ENCODE measurements at regions not wholly inside any gene's neighbourhood (a gene's known extent, or its start where the extent isn't known, plus 50 kb on each side); places are given as distances from the start of the nearest gene placed in this dataset.

DNA sequence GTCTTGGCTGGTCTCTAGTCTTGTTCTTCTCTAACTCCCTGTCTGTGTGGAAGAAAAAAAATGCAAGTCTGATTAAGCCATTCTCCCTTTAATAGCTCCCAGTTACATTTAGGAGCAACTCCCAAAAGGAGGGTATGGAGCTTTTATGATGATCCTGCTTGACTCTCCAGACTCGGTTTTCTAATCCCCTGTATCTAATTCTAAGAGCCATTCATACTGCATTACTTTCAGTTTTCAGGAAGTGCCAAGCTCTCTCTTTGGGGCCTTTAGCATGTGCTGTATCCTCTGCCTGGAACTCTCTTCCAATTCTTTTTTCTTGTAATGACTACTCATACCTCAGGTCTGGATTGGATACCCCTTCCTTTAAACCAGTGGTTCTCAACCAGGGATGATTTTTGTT lies 219.7 kb upstream of the SPRED2 start:
- no peak overlapping the region for H3K9ac ChIP-seq (ENCODE audit: low read length)
- DNase-seq: no peak
- no peaks in the 10 kb centered on the region for H3K4me1 ChIP-seq (ENCODE audit: control insufficient read depth in 2 of 2, insufficient read depth in 2 of 2, low read length in 2 of 2)
- CTCF ChIA-PET: interaction anchor here (1.6 kb wide), 1 partner anchor 12 kb away, joined by 4 read pairs; no protein-coding TSS in a partner anchor
- Mint-ChIP-seq H3K4me3 (no peak overlapping the region), H3K27me3 (peaks cover 4% of the 10 kb centered on the region), H3K4me1 (peaks cover 4% of the 10 kb centered on the region), H3K9me3 (ENCODE audit: insufficient read depth) (no peaks in the 10 kb centered on the region), H3K27ac (no peak overlapping the region)
- H3K9me3 ChIP-seq (ENCODE audit: control extremely low read depth in 1 of 3, control insufficient read depth in 2 of 3, insufficient read depth in 1 of 3, low read length in 2 of 3): no peaks in the 10 kb centered on the region
- no peaks in the 10 kb centered on the region for H3K27me3 ChIP-seq (replicated peaks in 1 of 4; ENCODE audit: control extremely low read depth in 1 of 4, control insufficient read depth in 3 of 4, insufficient read depth in 4 of 4, low read length in 3 of 4)
- intact Hi-C loops (cut with micrococcal nuclease): no loop called here
- no peaks in the 10 kb centered on the region for H3K36me3 ChIP-seq (replicated peaks in 1 of 2; ENCODE audit: control extremely low read depth in 1 of 2, control insufficient read depth in 1 of 2, extremely low read depth in 1 of 2, insufficient read depth in 2 of 2, low read length in 1 of 2)
- H2AFZ ChIP-seq (ENCODE audit: insufficient read depth, low read depth, low read length, poor library complexity, severe bottlenecking): no peak overlapping the region
- POLR2A ChIA-PET: no interaction called here
- H4K20me1 ChIP-seq (ENCODE audit: control insufficient read depth, insufficient read depth, low read length, poor library complexity, severe bottlenecking): no peaks in the 10 kb centered on the region
- ATAC-seq (ENCODE audit: low read depth): no peak
- no peaks in the 10 kb centered on the region for H3K79me2 ChIP-seq (ENCODE audit: control insufficient read depth, insufficient read depth, low read length)
- no peak for TF ChIP-seq EZH2 (IDR thresholded peaks at IDR 0.05; ENCODE audit: borderline replicate concordance, insufficient read depth, low read depth, low read length, poor library complexity, severe bottlenecking)
- H3K4me2 ChIP-seq (replicated peaks; ENCODE audit: low read depth, low read length, poor library complexity, severe bottlenecking): no peak overlapping the region
- no peak overlapping the region for H3K4me3 ChIP-seq (ENCODE audit: control extremely low read depth in 1 of 5, extremely low read depth in 1 of 5, insufficient read depth in 1 of 5, low read depth in 2 of 5, low read length in 4 of 5)
- WGBS (ENCODE audit: insufficient coverage): 100% methylated on average over 1 of the region's 1 CpG
- no peak overlapping the region for H3K27ac ChIP-seq (ENCODE audit: low read length in 2 of 2)

DNA sequence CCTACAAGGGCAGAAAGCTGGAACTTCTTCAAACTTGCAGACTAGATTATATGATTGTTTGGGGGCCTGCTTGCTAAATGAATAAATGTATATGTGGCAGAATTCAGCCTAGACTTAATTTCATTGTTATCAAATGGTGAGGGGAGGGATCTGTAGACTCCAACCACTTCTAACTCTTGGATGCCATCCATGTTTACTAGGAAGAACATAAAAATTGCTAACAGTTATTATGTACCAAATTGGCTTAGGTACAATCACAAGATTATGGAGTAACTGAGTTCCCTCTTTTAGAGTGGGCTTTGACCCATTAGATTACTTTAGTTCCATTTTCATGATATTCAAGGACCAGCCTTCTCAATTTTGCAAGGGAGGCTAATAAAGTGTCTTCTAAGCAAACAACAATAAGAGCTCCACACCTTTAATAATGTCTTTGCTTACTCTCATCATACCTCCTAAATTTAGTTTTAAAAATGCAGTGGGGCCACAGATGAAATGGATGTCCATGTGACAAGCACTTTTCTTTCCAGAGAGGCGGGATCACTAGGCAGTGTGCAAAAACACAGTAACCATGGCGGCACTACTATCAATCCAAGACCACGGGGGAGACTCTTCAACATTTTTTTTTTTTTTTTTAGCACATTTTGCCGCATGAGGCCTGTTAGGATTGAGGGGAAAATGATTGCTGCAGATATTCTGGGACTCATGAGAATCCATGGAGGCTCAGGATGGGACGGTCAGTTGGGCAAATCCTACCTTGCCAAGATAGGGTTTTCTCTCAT lies 217.6 kb upstream of the SPRED2 start:
- Mint-ChIP-seq H3K4me3 (no peak overlapping the region), H3K4me1 (peaks cover 4% of the 10 kb centered on the region), H3K27ac (no peak overlapping the region), H3K27me3 (no peaks in the 10 kb centered on the region), H3K9me3 (ENCODE audit: insufficient read depth) (no peaks in the 10 kb centered on the region)
- H3K9me3 ChIP-seq (ENCODE audit: control extremely low read depth in 1 of 3, control insufficient read depth in 2 of 3, insufficient read depth in 1 of 3, low read length in 2 of 3): no peaks in the 10 kb centered on the region
- TF ChIP-seq, protein P1, sequence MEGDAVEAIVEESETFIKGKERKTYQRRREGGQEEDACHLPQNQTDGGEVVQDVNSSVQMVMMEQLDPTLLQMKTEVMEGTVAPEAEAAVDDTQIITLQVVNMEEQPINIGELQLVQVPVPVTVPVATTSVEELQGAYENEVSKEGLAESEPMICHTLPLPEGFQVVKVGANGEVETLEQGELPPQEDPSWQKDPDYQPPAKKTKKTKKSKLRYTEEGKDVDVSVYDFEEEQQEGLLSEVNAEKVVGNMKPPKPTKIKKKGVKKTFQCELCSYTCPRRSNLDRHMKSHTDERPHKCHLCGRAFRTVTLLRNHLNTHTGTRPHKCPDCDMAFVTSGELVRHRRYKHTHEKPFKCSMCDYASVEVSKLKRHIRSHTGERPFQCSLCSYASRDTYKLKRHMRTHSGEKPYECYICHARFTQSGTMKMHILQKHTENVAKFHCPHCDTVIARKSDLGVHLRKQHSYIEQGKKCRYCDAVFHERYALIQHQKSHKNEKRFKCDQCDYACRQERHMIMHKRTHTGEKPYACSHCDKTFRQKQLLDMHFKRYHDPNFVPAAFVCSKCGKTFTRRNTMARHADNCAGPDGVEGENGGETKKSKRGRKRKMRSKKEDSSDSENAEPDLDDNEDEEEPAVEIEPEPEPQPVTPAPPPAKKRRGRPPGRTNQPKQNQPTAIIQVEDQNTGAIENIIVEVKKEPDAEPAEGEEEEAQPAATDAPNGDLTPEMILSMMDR (IDR thresholded peaks at IDR 0.05): no peak
- no peak for TF ChIP-seq EZH2 (IDR thresholded peaks at IDR 0.05; ENCODE audit: borderline replicate concordance, insufficient read depth, low read depth, low read length, poor library complexity, severe bottlenecking)
- no peak for ATAC-seq (ENCODE audit: low read depth)
- ChIA-PET CTCF (interaction anchor here (1.4 kb wide), 1 partner anchor 9 kb away, joined by 5 read pairs; no protein-coding TSS in a partner anchor), POLR2A (no interaction called here)
- H3K27ac ChIP-seq (ENCODE audit: low read length in 2 of 2): no peak overlapping the region
- no peaks in the 10 kb centered on the region for H3K79me2 ChIP-seq (ENCODE audit: control insufficient read depth, insufficient read depth, low read length)
- H3K4me1 ChIP-seq (ENCODE audit: control insufficient read depth in 2 of 2, insufficient read depth in 2 of 2, low read length in 2 of 2): no peaks in the 10 kb centered on the region
- no peak overlapping the region for H3K4me3 ChIP-seq (ENCODE audit: control extremely low read depth in 1 of 5, extremely low read depth in 1 of 5, insufficient read depth in 1 of 5, low read depth in 2 of 5, low read length in 4 of 5)
- no CpG with 5 or more reads among the region's 5 CpGs for WGBS (ENCODE audit: insufficient coverage)
- no peaks in the 10 kb centered on the region for H4K20me1 ChIP-seq (ENCODE audit: control insufficient read depth, insufficient read depth, low read length, poor library complexity, severe bottlenecking)
- no peak overlapping the region for H3K4me2 ChIP-seq (replicated peaks; ENCODE audit: low read depth, low read length, poor library complexity, severe bottlenecking)
- H3K36me3 ChIP-seq (replicated peaks in 1 of 2; ENCODE audit: control extremely low read depth in 1 of 2, control insufficient read depth in 1 of 2, extremely low read depth in 1 of 2, insufficient read depth in 2 of 2, low read length in 1 of 2): no peaks in the 10 kb centered on the region
- H3K9ac ChIP-seq (ENCODE audit: low read length): no peak overlapping the region
- no peak overlapping the region for H2AFZ ChIP-seq (ENCODE audit: insufficient read depth, low read depth, low read length, poor library complexity, severe bottlenecking)
- no peaks in the 10 kb centered on the region for H3K27me3 ChIP-seq (replicated peaks in 1 of 4; ENCODE audit: control extremely low read depth in 1 of 4, control insufficient read depth in 3 of 4, insufficient read depth in 4 of 4, low read length in 3 of 4)
- no peak for DNase-seq
- intact Hi-C loops (cut with micrococcal nuclease): no loop called here

All from B cell (primary cell).